NCI-H187 treated with DMSO at 0.1 percent for 48 hours (cell line): ENCODE measurements at regions not wholly inside any gene's neighbourhood (a gene's known extent, or its start where the extent isn't known, plus 50 kb on each side); places are given as distances from the start of the nearest gene placed in this dataset.

Experiments used
- DNase-seq: peaks from one replicate; lab custom pipeline; 2025; lab: John Stamatoyannopoulos, UW

GRCh38 chr3:79542-79941, 117.0 kb upstream of the CHL1 start:
- no peak for DNase-seq

GRCh38 chr3:82508-82907, 114.1 kb upstream of the CHL1 start:
- DNase-seq = no peak

- DNase-seq = no peak
Observed at GRCh38 chr3:83096-83495, 113.5 kb upstream of the CHL1 start.

- DNase-seq = no peak
Observed at GRCh38 chr3:85180-85579, 111.4 kb upstream of the CHL1 start.

DNA sequence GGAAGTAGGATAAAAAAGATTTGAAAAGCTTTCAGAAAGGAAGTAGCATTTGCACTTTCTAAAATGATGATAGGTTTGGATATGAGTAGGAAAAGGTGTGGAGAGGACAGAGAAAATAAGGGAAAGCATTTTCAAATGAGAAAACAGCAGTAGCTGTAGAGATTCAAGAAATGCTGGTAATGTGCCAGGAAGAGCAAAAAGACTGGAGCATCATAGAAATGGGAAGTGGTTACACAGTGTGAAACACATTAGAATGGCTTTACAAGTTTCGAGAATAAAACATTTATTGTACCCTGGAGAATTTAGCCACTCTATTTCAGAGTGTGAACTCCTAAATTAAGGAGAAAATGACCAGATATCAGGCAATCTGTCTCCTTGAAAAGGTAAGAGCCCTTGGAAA, 108.3 kb upstream of the CHL1 start:
- DNase-seq = no peak

DNA sequence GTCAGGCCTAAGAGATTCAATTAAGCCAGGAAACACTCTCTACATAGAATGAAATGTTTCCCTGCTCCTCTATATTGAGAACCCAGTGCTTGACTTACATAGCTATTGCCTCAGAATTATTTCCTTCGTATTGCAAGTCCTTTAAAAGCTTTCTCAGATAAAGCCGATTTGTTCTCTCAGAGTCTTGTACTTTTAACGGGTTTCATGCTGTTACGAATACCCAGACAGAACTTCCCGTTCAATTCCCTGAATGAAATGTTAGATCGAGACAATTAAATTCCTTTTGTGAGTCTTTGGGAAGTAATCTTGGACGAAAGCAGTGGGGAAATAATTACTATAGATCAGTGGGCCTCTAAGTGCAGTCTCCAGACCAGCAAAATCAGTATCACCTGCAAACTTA, 102.8 kb upstream of the CHL1 start:
- no peak for DNase-seq

DNA sequence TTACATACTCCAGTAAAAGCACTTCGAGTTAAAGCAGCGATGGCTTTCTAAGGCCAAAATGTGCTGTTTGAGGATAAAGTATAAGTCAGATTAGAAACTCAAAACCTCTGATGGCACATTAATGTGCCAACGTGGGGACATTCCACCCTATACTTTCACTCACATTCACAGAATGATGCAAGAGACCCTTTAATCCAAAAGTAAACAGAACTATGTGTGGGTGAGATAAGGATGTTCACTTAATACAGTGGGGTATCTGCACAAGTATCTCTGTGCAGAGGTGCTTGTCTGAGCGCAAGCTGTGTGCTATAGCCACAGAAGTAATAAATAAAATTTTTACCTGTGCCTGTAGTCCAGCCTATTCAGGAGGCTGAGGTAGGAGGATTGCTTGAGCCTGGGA, 100.3 kb upstream of the CHL1 start:
- no peak for DNase-seq

DNA sequence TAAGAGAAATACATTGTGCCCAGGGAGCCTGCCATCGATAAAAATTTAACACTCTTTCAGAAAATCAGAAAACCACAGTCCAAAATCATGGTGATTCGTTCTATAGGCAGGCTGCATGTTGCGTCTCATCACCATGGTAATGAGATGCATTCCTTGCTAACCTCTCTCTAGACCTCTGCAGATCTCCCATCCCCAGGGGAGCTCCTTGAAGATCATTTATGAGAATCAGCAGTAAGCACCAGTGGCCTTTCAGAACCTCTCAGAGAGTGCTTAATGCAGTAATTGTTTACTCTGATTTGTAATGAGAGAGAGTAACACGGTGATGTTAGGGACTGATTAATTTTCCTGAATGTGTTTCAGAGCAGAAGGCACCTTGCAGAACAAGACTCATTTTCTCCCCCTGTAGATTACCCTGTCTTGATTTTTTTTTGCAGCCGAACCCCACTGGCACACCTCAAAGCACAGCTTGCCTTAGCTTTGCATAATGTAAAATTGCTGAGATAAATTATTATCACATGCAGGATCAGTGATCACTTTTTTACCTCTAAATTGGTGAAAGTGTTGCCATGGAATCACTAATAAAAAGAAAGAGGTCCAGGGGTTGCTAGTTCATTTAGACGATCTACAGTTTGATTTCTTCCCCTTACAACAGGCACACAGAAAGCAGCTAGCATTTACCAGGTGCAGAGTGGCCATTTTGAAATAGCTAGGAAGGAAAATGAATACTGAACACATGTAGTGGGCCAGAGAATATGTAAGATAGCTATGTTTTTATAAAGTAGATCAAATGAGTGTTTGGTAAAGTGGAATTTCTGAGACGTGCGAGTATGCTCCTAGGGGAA, 98.9 kb upstream of the CHL1 start:
- peak; percentile 43 for DNase-seq

GRCh38 chr3:98259-98654, 98.3 kb upstream of the CHL1 start:
- no peak for DNase-seq

DNA sequence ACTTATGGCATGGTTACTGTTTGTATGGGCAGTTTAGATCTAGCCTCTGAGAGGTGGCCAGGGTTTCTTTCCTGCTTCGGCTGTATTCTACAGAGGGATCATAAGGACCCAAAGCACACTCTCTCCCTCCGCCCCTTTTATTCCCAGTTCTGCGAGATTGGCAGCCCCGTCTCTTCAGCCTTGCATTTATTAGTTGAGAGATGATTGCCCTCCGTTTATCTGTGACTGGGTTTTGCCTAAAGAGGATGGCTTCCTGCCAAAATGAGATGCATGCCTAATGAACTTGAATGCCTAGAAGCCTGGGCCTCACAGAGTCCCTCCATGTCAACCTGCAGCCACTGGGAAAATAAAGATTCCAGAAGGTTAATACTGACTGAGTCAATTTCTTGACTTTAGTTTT, 97.1 kb upstream of the CHL1 start:
- peak; percentile 13 for DNase-seq

DNA sequence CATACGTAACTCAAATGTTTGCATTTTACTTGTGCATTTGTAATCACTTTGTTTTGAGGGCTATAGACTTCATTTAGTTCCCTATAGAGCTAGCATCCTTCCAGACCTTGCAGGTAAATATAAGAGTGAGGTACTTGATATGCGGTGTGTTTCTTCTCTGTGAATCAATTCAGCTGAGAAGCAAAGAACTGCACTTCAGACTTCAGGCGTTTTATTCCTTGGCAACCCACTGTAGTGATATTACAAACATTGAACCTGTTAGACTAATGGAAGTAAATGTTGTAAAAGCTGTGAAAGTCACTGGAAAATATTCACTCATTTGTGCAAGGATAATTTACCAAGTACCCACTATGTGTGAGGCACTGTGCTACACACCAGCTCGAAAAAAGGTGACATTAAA, 94.1 kb upstream of the CHL1 start:
- no peak for DNase-seq

- no peak for DNase-seq
Observed at GRCh38 chr3:103991-104390, 92.6 kb upstream of the CHL1 start.

DNA sequence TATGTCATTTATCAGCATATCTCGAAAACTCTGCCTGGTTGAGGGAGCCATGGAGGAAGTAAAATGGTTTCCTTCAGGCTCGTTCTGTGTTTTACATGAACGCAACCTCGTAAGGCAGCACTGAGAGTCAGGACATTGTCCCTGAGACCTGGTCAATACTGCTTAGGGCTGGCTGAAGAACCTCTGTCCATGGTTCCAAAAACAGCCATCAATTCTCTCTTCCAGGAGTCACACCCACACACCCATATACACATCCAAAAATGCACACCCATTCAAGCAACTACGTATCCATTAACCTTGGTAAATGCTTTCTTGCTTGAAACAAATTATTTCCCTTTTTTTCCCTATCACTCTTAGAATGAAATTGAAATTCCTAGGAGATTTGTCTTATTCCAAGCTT, 91.0 kb upstream of the CHL1 start:
- DNase-seq = no peak

GRCh38 chr3:106619-107018, 89.9 kb upstream of the CHL1 start:
- DNase-seq = no peak

DNA sequence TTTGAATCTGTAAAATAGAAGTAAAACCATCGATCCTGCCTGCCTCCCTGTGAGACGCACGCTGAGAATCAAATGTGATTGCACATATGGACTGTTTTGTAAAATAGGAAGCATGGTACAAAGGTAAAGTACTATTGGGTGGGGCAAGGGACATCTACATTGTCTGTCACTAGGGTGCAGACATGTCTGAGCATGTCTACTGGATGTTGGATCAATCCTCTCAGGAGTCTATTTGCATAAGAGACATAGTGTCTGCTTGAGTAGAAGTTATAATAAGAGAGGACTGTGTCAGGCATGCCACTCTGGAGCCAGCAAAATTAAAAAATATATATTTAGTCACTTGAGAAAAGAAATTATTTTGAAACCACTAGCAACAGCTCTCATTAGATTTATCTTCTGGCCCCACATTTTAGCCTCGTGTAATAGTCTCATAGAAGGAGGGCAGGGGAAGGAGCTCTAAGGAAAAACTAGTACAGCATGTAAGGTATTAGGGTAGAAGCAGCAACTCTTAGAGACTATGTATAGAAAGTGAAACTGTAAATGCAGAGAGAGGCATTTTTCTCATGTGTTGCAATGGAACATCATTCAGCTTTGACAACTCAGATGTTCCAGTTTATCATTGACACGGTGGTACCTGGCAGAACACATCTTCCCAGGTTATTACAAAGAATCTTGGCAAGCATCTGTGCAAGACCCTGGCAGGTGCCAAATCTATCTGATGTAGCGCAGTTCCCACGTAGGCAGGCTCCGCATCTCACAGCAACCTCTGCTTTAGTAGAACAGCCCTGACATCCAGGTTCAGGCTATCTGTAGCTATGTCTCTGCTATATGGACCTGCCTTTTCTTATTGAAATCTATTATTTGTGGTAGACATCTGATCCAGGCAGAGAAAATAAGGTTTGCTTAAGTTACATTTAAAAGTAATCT, 85.2 kb upstream of the CHL1 start:
- DNase-seq = peak; percentile 58

- DNase-seq = no peak
Observed at GRCh38 chr3:112773-113172, 83.8 kb upstream of the CHL1 start.

DNA sequence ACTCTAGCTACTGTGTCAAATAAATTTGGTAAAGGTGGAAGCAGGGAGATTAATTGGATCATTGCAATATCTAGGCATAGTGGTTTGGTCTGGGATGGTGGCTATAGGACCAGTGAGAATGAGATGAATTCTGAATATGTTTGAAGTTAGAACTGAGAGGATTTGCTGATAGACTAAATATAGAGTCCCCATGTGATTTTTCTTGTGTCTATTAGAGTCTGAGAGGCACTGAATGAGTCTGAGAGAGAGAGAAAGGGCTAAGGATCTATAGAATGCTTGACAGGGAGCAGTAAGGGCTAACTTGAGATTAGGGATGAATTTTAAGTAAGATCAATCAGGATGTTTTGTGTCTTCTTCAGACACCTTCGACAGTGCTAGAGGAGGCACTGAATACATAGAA, 77.9 kb upstream of the CHL1 start:
- no peak for DNase-seq

- no peak for DNase-seq
Observed at GRCh38 chr3:123341-123740, 73.2 kb upstream of the CHL1 start.

GRCh38 chr3:124557-125179, 71.9 kb upstream of the CHL1 start:
- no peak for DNase-seq

GRCh38 chr3:128515-129172, 67.9 kb upstream of the CHL1 start:
- no peak for DNase-seq

- no peak for DNase-seq
Observed at GRCh38 chr3:131151-131888, 65.2 kb upstream of the CHL1 start.

DNA sequence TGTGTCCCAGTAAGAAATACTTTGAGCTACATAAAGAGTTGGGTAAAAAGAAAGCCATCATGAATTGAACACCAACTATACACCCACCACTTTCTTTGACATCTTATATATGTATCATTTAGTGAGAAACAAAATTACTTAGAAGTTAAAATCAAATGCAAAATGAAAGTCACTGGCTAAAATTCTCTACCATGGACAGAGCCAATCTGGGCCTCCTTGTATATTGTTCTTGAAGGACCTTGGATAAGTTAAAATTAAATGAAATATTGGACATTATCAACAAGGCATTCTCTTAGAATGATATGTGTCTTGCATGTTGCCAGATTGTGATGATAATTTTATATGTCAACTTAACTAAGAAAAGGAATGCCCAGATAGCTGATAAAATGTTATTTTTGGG, 64.2 kb upstream of the CHL1 start:
- DNase-seq = no peak
